Activated naive CD4-positive, alpha-beta T cell treated with anti-CD3 and anti-CD28 coated beads for 36 hours (primary cell): ENCODE measurements at regions not wholly inside any gene's neighbourhood (a gene's known extent, or its start where the extent isn't known, plus 50 kb on each side); places are given as distances from the start of the nearest gene placed in this dataset.

ENCODE experiments used
- CTCF ChIA-PET: fragments of 350-600 bp; sonication (Branson Sonifier 250); formaldehyde crosslinking; loops from one replicate; lab custom pipeline; 2021; ENCODE audit warnings: antibody characterized with exemption; lab: Charles Lee
- DNase-seq: peaks from one replicate; pipeline ENCODE4 v3.0.0-alpha.2; 2020
- H3K27ac Mint-ChIP-seq: one replicate; pipeline ENCODE4 v1.8.0; 2021; ENCODE audit warnings: mild to moderate bottlenecking, mixed read lengths
- H3K27me3 Mint-ChIP-seq: one replicate; pipeline ENCODE4 v1.8.0; 2021; ENCODE audit warnings: low read depth, mixed read lengths
- H3K36me3 Mint-ChIP-seq: one replicate; pipeline ENCODE4 v1.8.0; 2021; ENCODE audit warnings: low read depth, mixed read lengths
- H3K4me1 Mint-ChIP-seq: one replicate; pipeline ENCODE4 v1.8.0; 2021; ENCODE audit warnings: low read depth, mixed read lengths
- H3K4me3 Mint-ChIP-seq: one replicate; pipeline ENCODE4 v1.8.0; 2021; ENCODE audit warnings: mild to moderate bottlenecking, moderate library complexity, mixed read lengths
- H3K9me3 Mint-ChIP-seq: one replicate; pipeline ENCODE4 v1.8.0; 2021; ENCODE audit warnings: mixed read lengths
- intact Hi-C: fragments of 100-400 bp; cut with micrococcal nuclease; formaldehyde crosslinking; loops from one replicate; pipeline ENCODE4 v1.15.1; 2023

DNA sequence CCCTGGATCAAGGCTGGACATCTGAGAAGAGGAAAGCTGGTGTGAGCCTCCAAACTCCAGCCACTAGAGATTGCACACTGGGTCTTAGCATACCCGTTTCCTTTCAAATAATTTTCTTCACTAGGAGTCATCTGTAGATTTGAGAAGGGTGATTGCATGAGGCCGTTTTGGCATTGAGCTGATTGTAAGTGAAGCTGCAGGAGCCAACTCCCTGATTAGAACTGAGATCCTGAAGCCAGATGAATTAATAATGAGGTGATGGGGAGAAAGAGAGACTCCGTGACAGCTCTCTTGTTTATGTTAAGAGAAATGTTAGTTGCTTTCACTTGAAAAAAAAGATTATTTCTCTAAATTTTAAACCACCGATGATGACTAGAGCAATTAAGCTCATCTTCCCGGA, 268.4 kb upstream of the THSD7B start:
- H3K4me3 Mint-ChIP-seq, result no peak overlapping the region
- intact Hi-C loops, result no loop called here
- H3K27ac Mint-ChIP-seq, result no peak overlapping the region
- peaks cover 4% of the 10 kb centered on the region for H3K9me3 Mint-ChIP-seq
- CTCF ChIA-PET, result interaction anchor here (0.6 kb wide), 1 partner anchor 799 kb away, joined by 3 read pairs; no protein-coding TSS in a partner anchor
- no peaks in the 10 kb centered on the region for H3K36me3 Mint-ChIP-seq
- no peaks in the 10 kb centered on the region for H3K4me1 Mint-ChIP-seq
- peaks cover 3% of the 10 kb centered on the region for H3K27me3 Mint-ChIP-seq
- no peak for DNase-seq

DNA sequence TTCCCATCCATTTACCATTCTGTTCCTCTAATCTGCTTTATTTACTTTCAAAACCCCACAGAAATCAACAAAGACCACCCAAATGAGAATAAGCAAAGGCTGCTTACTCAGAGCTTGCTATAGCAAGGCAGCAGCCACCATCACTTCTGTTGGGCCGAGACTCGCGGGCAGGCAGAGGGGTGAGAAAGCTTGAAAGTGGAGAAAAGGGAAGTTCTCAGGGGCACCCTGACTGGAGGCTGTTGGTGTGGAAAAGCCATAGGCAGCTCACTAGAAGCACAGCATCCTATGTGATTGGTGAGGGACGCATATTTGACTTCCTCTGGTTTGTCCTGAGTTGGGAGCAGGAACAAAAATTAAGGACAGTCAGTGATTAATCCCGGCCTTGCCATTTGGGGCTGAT, 269.7 kb upstream of the THSD7B start:
- H3K4me3 Mint-ChIP-seq, result no peak overlapping the region
- H3K4me1 Mint-ChIP-seq, result no peaks in the 10 kb centered on the region
- H3K27ac Mint-ChIP-seq, result no peak overlapping the region
- no peak for DNase-seq
- no peaks in the 10 kb centered on the region for H3K36me3 Mint-ChIP-seq
- peaks cover 6% of the 10 kb centered on the region for H3K9me3 Mint-ChIP-seq
- H3K27me3 Mint-ChIP-seq, result peaks cover 6% of the 10 kb centered on the region
- intact Hi-C loops, result no loop called here
- CTCF ChIA-PET, result no interaction called here

DNA sequence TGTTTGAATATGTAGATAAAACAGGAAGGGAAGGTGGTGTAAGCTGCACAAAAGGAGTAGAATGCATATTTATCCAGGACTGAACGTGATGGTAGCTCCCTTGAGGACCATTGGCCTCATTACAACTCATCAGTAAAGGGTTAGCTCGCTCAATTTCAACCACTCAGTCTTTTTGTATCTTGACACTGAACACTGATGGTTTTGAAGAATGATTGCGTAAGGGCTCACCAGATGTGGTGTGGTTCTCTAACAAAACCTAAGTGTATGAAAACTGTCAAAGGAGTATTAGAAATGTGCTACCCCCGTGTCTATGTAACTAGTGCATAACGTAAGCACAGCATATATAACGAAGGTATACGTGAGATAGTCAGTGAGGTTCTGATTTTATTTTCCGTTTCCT, 272.4 kb upstream of the THSD7B start:
- intact Hi-C loops, result no loop called here
- DNase-seq, result no peak
- H3K36me3 Mint-ChIP-seq, result no peaks in the 10 kb centered on the region
- H3K4me3 Mint-ChIP-seq, result no peak overlapping the region
- peaks cover 6% of the 10 kb centered on the region for H3K9me3 Mint-ChIP-seq
- CTCF ChIA-PET, result no interaction called here
- H3K27ac Mint-ChIP-seq, result no peak overlapping the region
- peaks cover 6% of the 10 kb centered on the region for H3K27me3 Mint-ChIP-seq
- H3K4me1 Mint-ChIP-seq, result no peaks in the 10 kb centered on the region

DNA sequence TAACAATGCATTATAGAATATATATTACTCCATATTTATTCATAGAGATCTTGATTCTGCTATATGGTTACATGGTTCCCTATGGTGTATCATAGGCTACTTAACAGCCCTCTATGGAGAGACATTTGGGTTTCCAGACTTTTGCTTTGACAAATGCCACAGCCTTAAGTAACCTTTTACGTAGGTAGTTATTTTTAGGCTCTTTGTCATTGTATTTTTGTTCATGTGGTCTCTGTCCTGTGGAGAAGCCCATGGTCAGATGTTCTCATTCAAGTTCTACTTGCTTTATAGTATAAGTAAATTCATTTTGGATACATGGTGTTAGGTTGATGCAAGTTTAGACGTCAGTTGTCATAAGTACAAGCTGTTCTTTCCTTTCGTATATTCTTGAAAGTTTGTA, 275.2 kb upstream of the THSD7B start:
- Mint-ChIP-seq H3K36me3 (no peaks in the 10 kb centered on the region), H3K4me3 (no peak overlapping the region), H3K9me3 (peaks cover 6% of the 10 kb centered on the region), H3K4me1 (no peaks in the 10 kb centered on the region), H3K27ac (no peak overlapping the region), H3K27me3 (peaks cover 6% of the 10 kb centered on the region)
- intact Hi-C loops, result no loop called here
- no peak for DNase-seq
- CTCF ChIA-PET, result no interaction called here

DNA sequence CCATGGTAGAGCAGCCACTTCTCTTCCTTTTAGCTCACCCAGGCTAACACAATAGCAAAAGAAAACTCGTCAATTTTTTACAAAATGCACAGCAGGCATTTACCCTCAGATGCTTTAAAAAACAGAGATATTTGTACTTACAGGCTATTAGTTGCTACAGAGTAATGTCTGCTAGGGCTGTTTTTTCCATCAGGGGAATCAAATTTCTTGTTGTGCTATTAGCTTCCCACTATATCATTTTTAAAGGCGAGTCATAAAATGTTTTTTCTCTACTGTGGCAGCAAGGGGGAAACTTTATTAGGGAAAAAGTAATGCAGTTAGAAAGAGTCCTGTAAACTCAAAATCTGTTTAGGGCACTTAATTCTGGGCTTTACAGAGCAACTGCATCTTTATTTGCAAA, 277.9 kb upstream of the THSD7B start:
- intact Hi-C loops, result no loop called here
- H3K9me3 Mint-ChIP-seq, result peaks cover 2% of the 10 kb centered on the region
- no peaks in the 10 kb centered on the region for H3K36me3 Mint-ChIP-seq
- H3K27ac Mint-ChIP-seq, result no peak overlapping the region
- no peaks in the 10 kb centered on the region for H3K4me1 Mint-ChIP-seq
- H3K4me3 Mint-ChIP-seq, result no peak overlapping the region
- CTCF ChIA-PET, result no interaction called here
- H3K27me3 Mint-ChIP-seq, result peaks cover 3% of the 10 kb centered on the region
- no peak for DNase-seq

DNA sequence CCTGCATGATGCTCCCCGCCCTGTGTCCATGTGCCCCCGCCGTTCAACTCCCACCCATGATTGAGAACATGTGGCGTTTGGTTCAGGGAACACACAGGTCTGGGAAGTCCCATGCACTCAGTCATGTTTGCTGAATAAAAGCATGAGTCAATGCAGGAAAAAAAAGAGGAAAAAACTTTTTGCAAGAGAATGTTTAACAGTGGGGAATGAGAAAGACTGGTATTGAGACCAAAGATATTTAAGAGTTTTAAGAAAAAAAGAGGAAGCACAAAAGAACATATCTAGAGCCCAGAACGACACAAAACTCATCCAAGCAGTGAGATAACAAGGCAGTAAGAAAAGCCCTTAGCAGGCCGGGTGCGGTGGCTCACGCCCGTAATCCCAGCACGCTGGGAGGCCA, 279.2 kb upstream of the THSD7B start:
- peaks cover 3% of the 10 kb centered on the region for H3K27me3 Mint-ChIP-seq
- DNase-seq, result no peak
- H3K36me3 Mint-ChIP-seq, result no peaks in the 10 kb centered on the region
- H3K4me3 Mint-ChIP-seq, result no peak overlapping the region
- CTCF ChIA-PET, result no interaction called here
- no peaks in the 10 kb centered on the region for H3K4me1 Mint-ChIP-seq
- no peaks in the 10 kb centered on the region for H3K9me3 Mint-ChIP-seq
- H3K27ac Mint-ChIP-seq, result no peak overlapping the region
- intact Hi-C loops, result no loop called here

DNA sequence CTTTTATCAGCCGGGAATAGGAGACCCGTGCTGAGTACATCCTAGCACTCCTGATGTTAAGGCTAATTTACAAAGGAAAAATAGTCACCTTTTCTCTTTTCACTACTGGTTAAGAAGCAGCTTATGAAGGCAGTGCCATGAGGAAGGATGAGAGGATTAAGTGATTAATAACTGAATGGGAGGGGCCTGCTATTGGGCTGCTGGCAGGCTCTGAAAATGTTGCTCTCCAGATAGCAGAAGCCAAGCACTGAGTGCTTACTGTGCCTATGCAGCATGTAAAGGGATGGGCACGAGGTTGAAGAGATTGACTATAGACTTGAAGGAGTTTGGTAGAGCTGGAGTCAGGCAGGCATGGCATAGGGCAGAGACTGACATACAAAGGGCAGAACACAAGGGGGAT, 282.4 kb upstream of the THSD7B start:
- no peak overlapping the region for H3K4me3 Mint-ChIP-seq
- intact Hi-C loops, result no loop called here
- H3K36me3 Mint-ChIP-seq, result no peaks in the 10 kb centered on the region
- H3K27ac Mint-ChIP-seq, result no peak overlapping the region
- DNase-seq, result no peak
- CTCF ChIA-PET, result no interaction called here
- no peaks in the 10 kb centered on the region for H3K4me1 Mint-ChIP-seq
- H3K27me3 Mint-ChIP-seq, result no peaks in the 10 kb centered on the region
- H3K9me3 Mint-ChIP-seq, result peaks cover 7% of the 10 kb centered on the region

DNA sequence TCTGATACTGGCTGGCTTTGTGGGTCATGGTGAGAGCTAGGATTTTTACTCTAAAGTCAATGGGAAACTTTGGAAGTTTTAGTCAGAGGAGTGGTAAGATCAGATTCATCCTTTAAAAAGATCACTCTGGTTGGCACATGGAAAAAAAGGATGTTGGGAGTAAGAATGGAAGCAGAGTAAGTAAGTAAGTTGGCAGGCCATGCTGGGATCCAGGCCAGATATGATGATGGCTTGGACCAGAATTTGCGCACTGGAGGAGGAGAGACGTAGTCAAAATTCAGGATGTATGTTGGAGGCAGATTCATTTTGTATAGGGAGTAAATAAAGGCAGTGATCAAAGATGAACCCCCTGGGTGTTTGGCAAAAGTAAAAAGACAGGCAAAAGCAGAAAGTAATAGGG, 283.3 kb upstream of the THSD7B start:
- H3K9me3 Mint-ChIP-seq, result peaks cover 8% of the 10 kb centered on the region
- CTCF ChIA-PET, result no interaction called here
- no peak for DNase-seq
- no peaks in the 10 kb centered on the region for H3K4me1 Mint-ChIP-seq
- H3K36me3 Mint-ChIP-seq, result no peaks in the 10 kb centered on the region
- no peak overlapping the region for H3K27ac Mint-ChIP-seq
- H3K27me3 Mint-ChIP-seq, result no peaks in the 10 kb centered on the region
- no peak overlapping the region for H3K4me3 Mint-ChIP-seq
- intact Hi-C loops, result no loop called here

DNA sequence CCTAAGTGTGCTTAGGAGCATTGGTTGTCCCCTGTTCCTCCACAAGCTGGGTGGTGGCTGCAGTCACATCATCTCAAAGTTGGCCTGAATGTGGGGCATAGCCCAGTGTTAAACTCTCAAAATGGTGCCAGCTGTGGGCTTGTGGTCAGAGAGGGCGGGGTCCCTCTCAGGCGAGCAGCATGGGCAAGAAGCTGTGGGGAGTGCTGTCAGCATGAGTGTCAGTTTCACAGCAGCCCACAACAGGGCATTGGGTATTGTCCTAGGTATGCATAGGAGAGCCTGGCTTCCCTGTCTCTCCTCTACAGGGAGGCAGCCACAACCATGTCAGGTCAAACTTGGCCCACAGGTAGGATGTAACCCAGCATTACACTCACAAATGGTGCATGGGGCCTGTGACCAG, 285.6 kb upstream of the THSD7B start:
- Mint-ChIP-seq H3K9me3 (peaks cover 10% of the 10 kb centered on the region), H3K4me3 (no peak overlapping the region), H3K27ac (no peak overlapping the region), H3K36me3 (no peaks in the 10 kb centered on the region), H3K27me3 (no peaks in the 10 kb centered on the region), H3K4me1 (no peaks in the 10 kb centered on the region)
- intact Hi-C loops, result no loop called here
- CTCF ChIA-PET, result no interaction called here
- DNase-seq, result no peak

DNA sequence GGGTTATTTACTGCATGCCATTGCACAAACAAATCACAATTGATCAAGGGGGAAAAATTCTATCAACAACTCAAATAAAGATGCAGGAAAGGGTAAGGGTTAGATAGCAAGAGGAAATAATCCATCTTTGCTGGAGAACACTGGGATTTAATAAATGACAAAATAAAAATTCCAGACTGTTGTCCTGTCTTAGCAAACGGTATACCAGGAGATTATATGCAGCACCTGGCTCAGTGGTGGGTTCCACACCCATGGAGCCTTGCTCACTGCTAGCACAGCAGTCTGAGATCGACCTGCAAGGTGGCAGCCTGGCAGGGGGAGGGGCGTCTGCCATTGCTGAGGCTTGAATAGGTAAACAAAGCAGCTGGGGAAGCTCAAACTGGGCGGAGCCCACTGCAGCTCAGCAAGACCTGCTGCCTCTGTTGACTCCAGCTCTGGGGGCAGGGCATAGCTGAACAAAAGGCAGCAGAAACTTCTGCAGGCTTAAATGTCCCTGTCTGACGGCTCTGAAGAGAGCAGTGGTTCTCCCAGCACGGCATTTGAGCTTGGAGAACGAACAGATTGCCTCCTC, 296.5 kb upstream of the THSD7B start:
- H3K4me1 Mint-ChIP-seq, result no peaks in the 10 kb centered on the region
- intact Hi-C loops, result no loop called here
- H3K9me3 Mint-ChIP-seq, result peaks cover 3% of the 10 kb centered on the region
- DNase-seq, result no peak
- H3K27ac Mint-ChIP-seq, result no peak overlapping the region
- no peak overlapping the region for H3K4me3 Mint-ChIP-seq
- H3K27me3 Mint-ChIP-seq, result peaks cover 24% of the 10 kb centered on the region
- H3K36me3 Mint-ChIP-seq, result no peaks in the 10 kb centered on the region
- CTCF ChIA-PET, result interaction anchor here (0.5 kb wide), 1 partner anchor 269 kb away, joined by 3 read pairs; no protein-coding TSS in a partner anchor

DNA sequence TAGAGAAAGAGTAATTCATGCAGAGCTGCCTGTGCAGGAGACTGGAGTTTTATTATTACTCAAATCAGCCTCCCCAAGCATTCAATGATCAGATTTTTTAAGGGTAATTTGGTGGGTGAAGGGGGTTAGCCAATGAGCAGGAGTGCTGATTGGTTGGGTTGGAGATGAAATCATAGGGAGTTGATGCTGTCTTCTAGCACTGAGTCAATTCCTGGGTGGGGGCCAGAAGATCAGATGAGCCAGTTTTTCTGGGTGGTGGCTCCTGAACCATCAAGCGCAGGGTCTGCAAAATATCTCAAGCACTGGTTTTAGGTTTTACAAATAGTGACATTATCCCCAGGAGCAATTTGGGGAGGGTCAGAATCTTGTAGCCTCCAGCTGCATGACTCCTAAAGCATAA, 312.8 kb upstream of the THSD7B start:
- H3K4me3 Mint-ChIP-seq, result no peak overlapping the region
- no peak for DNase-seq
- no peak overlapping the region for H3K27ac Mint-ChIP-seq
- H3K27me3 Mint-ChIP-seq, result peaks cover 11% of the 10 kb centered on the region
- CTCF ChIA-PET, result no interaction called here
- H3K36me3 Mint-ChIP-seq, result no peaks in the 10 kb centered on the region
- H3K4me1 Mint-ChIP-seq, result no peaks in the 10 kb centered on the region
- H3K9me3 Mint-ChIP-seq, result no peaks in the 10 kb centered on the region
- intact Hi-C loops, result no loop called here

DNA sequence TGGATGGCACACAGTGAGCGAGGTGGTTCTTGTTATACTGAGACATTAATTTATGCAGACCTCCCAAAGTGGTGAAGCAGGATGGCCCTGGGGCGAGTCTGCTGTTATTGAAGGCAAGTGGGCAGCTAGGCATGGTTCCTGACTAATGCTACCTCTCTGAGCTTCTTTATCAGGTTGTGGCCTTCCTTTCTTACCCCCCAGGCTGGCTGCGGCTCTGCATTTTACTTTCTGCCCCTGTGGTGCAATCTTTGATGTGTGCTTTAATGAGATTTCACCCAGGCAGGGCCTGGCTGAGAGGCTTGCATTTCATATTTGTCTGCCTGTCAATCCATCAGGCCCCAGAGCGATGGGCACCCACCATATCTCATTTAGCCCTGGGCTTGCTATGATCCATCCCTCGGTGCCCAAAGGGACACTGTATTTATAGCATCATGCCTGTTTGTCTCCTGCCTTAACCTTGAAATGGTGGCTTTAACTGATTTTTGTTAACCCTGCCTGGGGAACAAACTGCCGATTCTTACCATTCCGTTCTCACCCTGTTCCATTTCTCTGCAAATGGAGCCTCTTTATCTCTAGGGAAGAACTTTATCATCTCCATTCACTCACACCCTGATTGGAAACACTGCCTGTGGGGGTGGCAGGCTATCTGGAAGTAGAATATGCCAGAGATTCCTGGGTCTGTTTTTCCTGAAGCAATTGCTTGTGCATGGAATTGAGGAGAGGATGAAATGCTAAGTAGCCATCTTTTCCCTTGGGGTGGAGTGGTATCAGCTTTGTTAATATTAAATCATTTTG, 316.2 kb upstream of the THSD7B start:
- no peak overlapping the region for H3K27ac Mint-ChIP-seq

DNA sequence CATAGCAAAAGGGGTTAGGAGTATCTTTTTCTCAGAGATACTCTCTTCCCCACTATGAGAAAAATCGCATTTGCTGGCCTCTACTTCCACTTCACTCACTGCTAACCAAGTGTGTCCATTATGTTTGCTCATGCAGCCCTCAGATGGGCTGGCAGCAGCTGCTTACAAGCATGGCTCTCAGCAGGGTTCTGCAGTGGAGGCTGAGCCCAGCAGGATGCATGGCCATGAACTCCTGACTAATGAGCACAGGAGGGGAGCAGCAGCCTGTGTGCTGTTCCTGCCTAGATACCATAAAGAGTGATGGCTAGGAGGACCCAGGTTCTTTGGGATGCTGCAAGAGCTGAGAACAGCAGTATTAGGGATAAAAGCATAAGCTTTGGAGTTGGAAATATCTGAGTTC, 316.9 kb upstream of the THSD7B start:
- no peaks in the 10 kb centered on the region for H3K36me3 Mint-ChIP-seq
- CTCF ChIA-PET, result no interaction called here
- H3K9me3 Mint-ChIP-seq, result no peaks in the 10 kb centered on the region
- H3K27ac Mint-ChIP-seq, result no peak overlapping the region
- no peak overlapping the region for H3K4me3 Mint-ChIP-seq
- intact Hi-C loops, result no loop called here
- DNase-seq, result no peak
- no peaks in the 10 kb centered on the region for H3K27me3 Mint-ChIP-seq
- H3K4me1 Mint-ChIP-seq, result no peaks in the 10 kb centered on the region

More for the DNA sequence above, 316.2 kb upstream of the THSD7B start:
- intact Hi-C loops, result no loop called here
- H3K4me3 Mint-ChIP-seq, result no peak overlapping the region
- no peaks in the 10 kb centered on the region for H3K4me1 Mint-ChIP-seq
- no peaks in the 10 kb centered on the region for H3K9me3 Mint-ChIP-seq
- H3K27me3 Mint-ChIP-seq, result no peaks in the 10 kb centered on the region
- no peak for DNase-seq
- no peaks in the 10 kb centered on the region for H3K36me3 Mint-ChIP-seq
- CTCF ChIA-PET, result no interaction called here
